Kidney glomerular epithelial cell (primary cell): ENCODE measurements at regions not wholly inside any gene's neighbourhood (a gene's known extent, or its start where the extent isn't known, plus 50 kb on each side); places are given as distances from the start of the nearest gene placed in this dataset.
"Not testable (repeated sequence)": the region's sequence is repeated elsewhere in the genome, so short reads cannot be mapped to it uniquely, and the experiment has no call there.

Source experiments
- DNase-seq: peaks from one replicate; lab custom pipeline; 2025; lab: John Stamatoyannopoulos, UW

GRCh38 chr2:90069290-90069894 is 1377.9 kb downstream of the RPIA start:
- DNase-seq = peak; percentile 3

- DNase-seq = no peak
Measured at GRCh38 chr2:90076311-90076710, 1384.8 kb downstream of the RPIA start.

- no peak for DNase-seq
Measured at GRCh38 chr2:90077948-90078347, 1386.5 kb downstream of the RPIA start.

GRCh38 chr2:90079374-90079773 is 1387.9 kb downstream of the RPIA start:
- no peak for DNase-seq

GRCh38 chr2:90087792-90088191 is 1396.3 kb downstream of the RPIA start:
- DNase-seq = not testable (repeated sequence)

- DNase-seq = not testable (repeated sequence)
Measured at GRCh38 chr2:90093571-90094270, 1402.2 kb downstream of the RPIA start.

- not testable (repeated sequence) for DNase-seq
Measured at GRCh38 chr2:90097617-90098016, 1406.1 kb downstream of the RPIA start.

- peak; percentile 0 for DNase-seq
Measured at GRCh38 chr2:90105142-90105541, 1413.7 kb downstream of the RPIA start.

- DNase-seq = not testable (repeated sequence)
Measured at GRCh38 chr2:90123409-90123808, 1431.9 kb downstream of the RPIA start.

GRCh38 chr2:90139046-90139445 is 1447.6 kb downstream of the RPIA start:
- DNase-seq = not testable (repeated sequence)

- DNase-seq = not testable (repeated sequence)
Measured at GRCh38 chr2:90141558-90141957, 1450.1 kb downstream of the RPIA start.

GRCh38 chr2:90151805-90152204 is 1460.3 kb downstream of the RPIA start:
- DNase-seq = not testable (repeated sequence)

- not testable (repeated sequence) for DNase-seq
Measured at GRCh38 chr2:90170978-90171377, 1479.5 kb downstream of the RPIA start.

GRCh38 chr2:90173081-90173480 is 1481.6 kb downstream of the RPIA start:
- DNase-seq = not testable (repeated sequence)

GRCh38 chr2:90179591-90179990 is 1488.1 kb downstream of the RPIA start:
- DNase-seq = not testable (repeated sequence)

GRCh38 chr2:90207454-90208058 is 1516.1 kb downstream of the RPIA start:
- peak; percentile 6 for DNase-seq

- no peak for DNase-seq
Measured at GRCh38 chr2:90209009-90209408, 1517.5 kb downstream of the RPIA start.

GRCh38 chr2:90209806-90210205 is 1518.3 kb downstream of the RPIA start:
- DNase-seq = no peak

- DNase-seq = not testable (repeated sequence)
Measured at GRCh38 chr2:90215880-90216279, 1524.4 kb downstream of the RPIA start.

GRCh38 chr2:90216801-90217200 is 1525.3 kb downstream of the RPIA start:
- not testable (repeated sequence) for DNase-seq

GRCh38 chr2:90218534-90218933 is 1527.1 kb downstream of the RPIA start:
- DNase-seq = not testable (repeated sequence)

- DNase-seq = not testable (repeated sequence)
Measured at GRCh38 chr2:90220623-90221299, 1529.3 kb downstream of the RPIA start.

GRCh38 chr2:90221300-90221651 is 1529.8 kb downstream of the RPIA start:
- DNase-seq = no peak
